Activated CD4-positive, alpha-beta T cell treated with anti-CD3 and anti-CD28 coated beads, Interleukin-10, Interleukin-2, amounts not matched to agents 100 ng/mL and 50 ng/mL, durations not matched to agents 16 hours and 8 hours (primary cell): ENCODE measurements at regions not wholly inside any gene's neighbourhood (a gene's known extent, or its start where the extent isn't known, plus 50 kb on each side); places are given as distances from the start of the nearest gene placed in this dataset.

ENCODE experiments used
- DNase-seq: peaks from one replicate; pipeline ENCODE4 v3.0.0-alpha.2; 2020

DNA sequence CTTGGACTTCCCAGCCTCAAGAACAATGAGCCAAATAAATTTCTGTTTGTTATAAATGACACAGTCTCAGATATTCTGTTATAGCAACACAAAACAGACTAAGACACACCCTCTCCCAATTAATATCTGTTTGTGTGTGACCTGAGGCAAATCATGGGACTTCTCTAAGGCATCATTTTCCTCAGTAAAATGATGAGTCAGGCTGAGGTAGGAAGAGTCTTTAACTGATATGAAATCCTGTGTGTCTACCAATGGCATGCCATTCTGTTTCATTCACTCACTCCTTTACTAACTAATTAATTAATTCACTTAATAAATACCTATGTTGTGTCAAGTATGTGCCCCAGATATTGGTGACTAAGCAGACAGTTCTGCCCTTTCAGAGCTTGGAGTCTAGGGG, 258.4 kb upstream of the CRY1 start:
- DNase-seq: no peak

DNA sequence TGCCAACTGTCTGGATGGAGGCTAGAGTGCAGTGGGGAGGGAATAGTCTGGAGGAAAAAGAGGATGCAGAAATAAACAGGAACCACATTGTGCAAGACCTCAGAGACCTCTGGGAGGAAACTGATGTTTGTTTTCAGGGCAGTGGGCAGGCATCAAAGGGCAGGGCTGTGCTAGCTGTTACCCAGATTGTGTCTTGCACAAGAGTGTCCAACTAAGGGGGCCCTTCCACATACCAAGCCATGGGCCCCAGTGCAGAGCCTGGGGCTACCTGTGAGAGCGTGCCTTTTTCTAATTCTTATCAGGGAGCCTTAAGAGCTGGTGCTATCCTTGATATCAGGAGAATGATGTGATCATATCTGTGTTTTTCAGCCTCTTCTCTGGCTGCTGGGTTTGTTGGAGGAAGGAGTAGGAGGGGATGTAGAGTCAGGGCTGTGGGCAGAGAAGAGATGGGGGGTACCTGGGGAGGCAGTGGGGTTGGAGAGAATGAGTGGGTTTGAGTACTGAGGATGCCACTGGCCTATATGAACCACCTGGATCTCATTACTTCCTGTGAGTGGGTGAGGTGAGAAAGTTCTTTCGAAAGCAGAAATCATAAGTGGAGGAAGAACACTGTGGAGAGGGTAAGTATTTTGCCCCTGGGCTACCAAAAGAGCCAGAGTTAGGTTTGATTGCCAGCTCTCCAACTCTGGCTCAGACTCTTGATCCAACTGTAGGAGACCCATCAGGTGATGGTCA, 259.2 kb upstream of the CRY1 start:
- DNase-seq: peak; percentile 42

DNA sequence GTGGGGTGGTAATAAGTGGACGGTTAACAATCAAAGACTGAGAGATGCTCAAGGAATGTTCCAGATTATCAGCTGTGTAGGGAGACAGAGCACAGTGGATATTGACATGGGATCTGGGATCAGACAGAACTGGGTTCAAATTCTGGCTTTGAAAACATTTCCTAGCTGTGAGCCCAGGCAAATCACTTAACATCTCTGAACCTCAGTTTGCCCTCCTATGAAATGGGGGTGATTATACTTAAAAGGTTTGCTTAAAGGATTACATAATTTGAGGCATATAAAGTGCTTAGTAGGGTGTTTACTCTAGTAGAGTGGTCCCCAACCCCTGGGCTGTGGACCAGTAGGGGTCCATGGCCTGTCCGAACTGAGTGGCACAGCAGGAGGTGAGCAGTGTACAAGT, 260.0 kb upstream of the CRY1 start:
- DNase-seq: no peak

GRCh38 chr12:107355004-107355565, 261.7 kb upstream of the CRY1 start:
- DNase-seq: no peak

DNA sequence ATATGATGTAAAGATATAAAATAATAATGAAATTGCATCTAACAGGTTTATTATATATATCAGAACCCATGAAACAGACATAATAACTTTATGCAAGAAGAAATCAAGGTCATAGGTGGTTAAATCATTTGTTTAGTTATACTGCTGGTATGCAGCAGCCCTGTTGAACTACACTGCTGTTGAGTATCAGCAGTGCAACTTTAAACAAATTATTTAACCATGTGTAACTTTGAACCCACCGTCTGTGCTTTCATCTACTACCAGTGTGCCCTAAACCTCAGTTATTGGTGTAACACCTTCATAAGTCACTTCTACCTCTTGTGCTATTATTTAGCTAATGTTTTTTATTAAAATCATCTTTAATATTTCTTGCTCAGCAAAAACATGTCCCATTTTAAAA, 262.3 kb upstream of the CRY1 start:
- DNase-seq: no peak

- DNase-seq: peak; percentile 68
Measured at GRCh38 chr12:107356266-107356936, 263.1 kb upstream of the CRY1 start.

GRCh38 chr12:107356937-107357295, 263.6 kb upstream of the CRY1 start:
- DNase-seq: no peak

DNA sequence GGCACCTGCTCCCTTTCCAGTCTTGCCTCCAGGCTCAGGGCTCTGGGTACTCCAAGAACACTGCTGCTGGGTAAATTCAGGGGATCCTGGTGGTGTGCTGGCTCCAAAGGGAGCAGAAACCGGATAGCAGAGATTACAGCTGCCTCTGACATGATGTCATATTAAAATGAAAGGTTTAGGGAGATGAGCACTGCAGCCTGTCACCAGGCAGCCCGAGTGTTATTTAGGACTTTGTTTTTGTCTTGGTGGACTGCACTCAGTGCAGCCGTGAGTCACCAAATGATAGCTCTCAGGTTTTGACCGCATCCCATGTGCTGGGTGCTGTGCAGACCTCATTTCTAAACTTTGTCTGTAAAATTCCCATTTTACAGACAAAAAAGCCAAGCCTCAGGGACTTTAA, 266.0 kb upstream of the CRY1 start:
- DNase-seq: no peak

- DNase-seq: no peak
Measured at GRCh38 chr12:107360033-107360432, 266.7 kb upstream of the CRY1 start.

DNA sequence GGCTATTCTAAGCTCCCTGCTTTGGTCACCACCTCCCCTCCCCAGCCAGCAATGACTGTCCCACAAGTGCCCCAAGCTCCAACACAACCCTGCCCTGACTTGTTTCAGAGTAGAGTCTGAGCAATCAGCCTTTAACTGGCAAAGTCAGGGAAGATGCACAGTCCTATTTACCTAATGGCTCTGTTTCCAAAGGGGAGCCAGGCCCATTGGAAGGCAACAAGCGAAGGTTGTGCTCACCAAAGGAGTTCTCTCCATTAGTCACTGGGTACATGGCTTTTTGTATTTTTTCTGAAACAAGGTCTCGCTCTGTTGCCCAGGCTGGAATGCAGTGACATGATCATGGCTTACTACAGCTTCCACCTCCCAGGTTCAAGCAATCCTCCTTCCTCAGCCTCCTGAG, 267.1 kb upstream of the CRY1 start:
- no peak for DNase-seq

GRCh38 chr12:107361970-107362369, 268.6 kb upstream of the CRY1 start:
- no peak for DNase-seq

DNA sequence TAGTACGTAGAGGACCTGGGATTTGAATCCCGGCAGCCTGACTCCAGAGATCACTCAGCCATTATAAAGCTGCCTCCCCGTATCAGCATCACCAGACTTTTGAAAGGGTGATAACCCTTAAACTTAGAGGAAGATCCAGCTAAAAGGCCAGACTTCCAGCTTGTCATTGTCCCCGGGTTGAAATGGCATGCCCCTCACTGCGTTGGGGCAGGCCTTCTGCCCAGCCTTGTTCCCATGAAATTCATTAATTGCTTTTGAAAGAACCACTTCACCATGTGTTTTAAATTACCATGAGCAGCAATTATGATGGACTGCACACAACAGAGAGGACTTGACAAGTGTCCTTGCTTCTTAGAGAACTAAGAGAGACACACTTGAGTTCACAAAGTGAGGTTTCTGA, 269.6 kb upstream of the CRY1 start:
- DNase-seq: no peak

- DNase-seq: no peak
Measured at GRCh38 chr12:107364875-107365518, 271.6 kb upstream of the CRY1 start.

GRCh38 chr12:107365703-107366102, 272.4 kb upstream of the CRY1 start:
- DNase-seq: no peak

GRCh38 chr12:107366322-107366721, 273.0 kb upstream of the CRY1 start:
- no peak for DNase-seq

DNA sequence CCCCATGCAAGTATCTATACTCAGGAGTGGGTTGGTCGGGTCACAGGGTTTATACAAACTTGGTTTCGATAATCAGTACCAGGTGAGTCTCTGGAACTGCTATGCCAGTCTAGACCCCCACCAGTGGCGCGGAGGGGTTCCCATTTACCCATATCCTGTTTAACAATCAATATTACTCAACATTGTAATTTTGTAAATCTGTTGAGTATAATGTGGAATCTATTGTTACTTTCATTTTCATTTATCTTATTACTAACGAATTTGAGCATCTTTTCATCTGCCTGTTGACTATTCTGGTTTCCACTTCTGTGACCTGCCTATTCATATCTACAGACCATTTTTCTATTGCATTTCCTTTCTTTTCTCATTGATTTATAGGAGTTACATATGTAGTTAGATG, 275.2 kb upstream of the CRY1 start:
- peak; percentile 63 for DNase-seq

- no peak for DNase-seq
Measured at GRCh38 chr12:107369006-107369405, 275.7 kb upstream of the CRY1 start.

GRCh38 chr12:107369679-107370078, 276.3 kb upstream of the CRY1 start:
- DNase-seq: peak; percentile 89

DNA sequence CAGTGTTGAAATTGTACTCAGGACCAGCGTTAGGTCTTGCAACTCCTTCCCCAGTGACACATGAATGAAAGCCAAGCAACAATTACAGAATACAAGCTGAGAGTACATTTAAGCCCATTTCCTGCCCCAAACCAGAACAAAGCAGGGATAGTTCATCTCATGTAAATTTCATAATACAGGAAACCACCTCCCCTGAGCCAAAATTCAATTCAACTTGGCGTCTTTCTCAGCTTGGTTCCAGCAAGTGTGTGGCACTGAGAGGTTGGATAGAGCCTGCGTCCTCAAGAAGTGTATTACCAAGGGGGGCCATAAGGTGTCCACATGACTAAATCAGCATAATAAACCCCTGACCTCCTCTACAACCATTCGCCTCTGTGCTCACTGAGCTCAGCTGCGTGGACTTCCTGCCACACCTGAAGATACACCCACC, 278.9 kb upstream of the CRY1 start:
- peak; percentile 70 for DNase-seq

DNA sequence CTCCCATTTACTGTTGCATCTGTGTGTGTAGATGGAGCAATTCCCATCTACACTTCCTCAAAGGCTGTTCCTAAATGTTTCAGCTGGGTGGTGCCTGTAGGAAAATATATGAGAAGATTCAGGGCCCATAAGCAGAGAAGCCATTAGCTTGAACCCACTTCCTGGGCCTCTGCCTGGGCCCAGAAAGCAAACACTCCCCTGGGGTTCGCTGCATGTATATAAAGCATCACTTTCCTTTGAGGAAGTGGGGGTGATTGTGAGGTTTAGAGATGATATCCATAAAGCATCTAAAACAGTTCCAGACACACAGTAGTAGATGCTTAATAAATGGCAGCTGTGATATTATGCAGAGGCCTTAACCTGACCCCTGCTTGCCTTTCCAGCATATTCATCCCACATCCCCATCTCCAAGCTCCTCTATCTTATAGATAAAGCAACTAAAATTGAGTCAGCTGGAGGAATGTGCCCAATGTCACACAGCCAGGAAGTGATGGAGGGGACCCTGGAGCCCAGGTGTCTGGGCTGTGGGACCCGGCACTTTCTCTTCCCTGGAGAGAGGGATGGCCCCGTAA, 280.0 kb upstream of the CRY1 start:
- no peak for DNase-seq

GRCh38 chr12:107374161-107374840, 281.0 kb upstream of the CRY1 start:
- peak; percentile 12 for DNase-seq

- DNase-seq: no peak
Measured at GRCh38 chr12:107375231-107375630, 281.9 kb upstream of the CRY1 start.
